Left ventricle myocardium inferior (tissue), 1 donor: ENCODE measurements at regions not wholly inside any gene's neighbourhood (a gene's known extent, or its start where the extent isn't known, plus 50 kb on each side); places are given as distances from the start of the nearest gene placed in this dataset.

Experiments
- DNase-seq: peaks from one replicate; pipeline ENCODE4 v3.0.0-alpha.2; 2020
- H3K27ac ChIP-seq: fragments of 200-600 bp; replicated peaks from 2 replicates; pipeline ENCODE4 v1.8.0; 2021
- H3K27me3 ChIP-seq: fragments of 200-600 bp; 2 replicates; pipeline ENCODE4 v1.8.0; 2021; ENCODE audit warnings: low read depth
- H3K36me3 ChIP-seq: fragments of 200-600 bp; 2 replicates; pipeline ENCODE4 v1.8.0; 2021
- H3K4me1 ChIP-seq: fragments of 200-600 bp; 2 replicates; pipeline ENCODE4 v1.8.0; 2021
- H3K4me3 ChIP-seq: fragments of 200-600 bp; 2 replicates; pipeline ENCODE4 v1.8.0; 2021; ENCODE audit warnings: mild to moderate bottlenecking, moderate library complexity
- H3K9me3 ChIP-seq: fragments of 200-600 bp; replicated peaks from 2 replicates; pipeline ENCODE4 v1.8.0; 2021
- intact Hi-C: fragments of 100-400 bp; cut with micrococcal nuclease; formaldehyde crosslinking; loops from one replicate; pipeline ENCODE4 v1.11.0; 2022
- TF ChIP-seq, protein P1 (sequence below): fragments of 200-600 bp; IDR thresholded peaks from 2 replicates; pipeline ENCODE4 v1.8.0; 2021; ENCODE audit warnings: antibody characterized with exemption, mild to moderate bottlenecking, borderline replicate concordance
- donor health status: DM: no; HTN: yes; CAD: no; lungs with severe emphysema.

DNA sequence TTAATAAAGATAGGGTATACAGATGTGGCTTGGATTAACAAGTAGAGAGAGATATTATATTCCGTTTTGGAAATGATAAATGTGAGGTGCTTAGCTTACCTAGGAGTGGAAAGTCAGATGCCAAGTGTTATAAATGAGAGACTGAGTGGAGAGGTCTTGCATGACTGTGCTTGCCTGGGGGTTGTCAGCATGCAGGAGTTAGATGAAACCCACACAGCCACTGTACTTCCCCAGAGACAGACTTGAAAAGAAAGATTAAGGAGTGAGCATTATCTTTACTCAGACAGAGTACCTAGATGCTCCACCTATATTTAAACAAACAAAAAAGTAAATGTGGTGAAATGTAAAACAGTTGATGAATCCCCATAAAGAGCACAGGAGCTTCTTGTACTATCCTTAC is 482.7 kb downstream of the RIT2 start:
- DNase-seq = no peak
- H3K4me1 ChIP-seq = no peaks in the 10 kb centered on the region
- no peaks in the 10 kb centered on the region for H3K9me3 ChIP-seq
- H3K27ac ChIP-seq = no peak overlapping the region
- TF ChIP-seq, protein P1, sequence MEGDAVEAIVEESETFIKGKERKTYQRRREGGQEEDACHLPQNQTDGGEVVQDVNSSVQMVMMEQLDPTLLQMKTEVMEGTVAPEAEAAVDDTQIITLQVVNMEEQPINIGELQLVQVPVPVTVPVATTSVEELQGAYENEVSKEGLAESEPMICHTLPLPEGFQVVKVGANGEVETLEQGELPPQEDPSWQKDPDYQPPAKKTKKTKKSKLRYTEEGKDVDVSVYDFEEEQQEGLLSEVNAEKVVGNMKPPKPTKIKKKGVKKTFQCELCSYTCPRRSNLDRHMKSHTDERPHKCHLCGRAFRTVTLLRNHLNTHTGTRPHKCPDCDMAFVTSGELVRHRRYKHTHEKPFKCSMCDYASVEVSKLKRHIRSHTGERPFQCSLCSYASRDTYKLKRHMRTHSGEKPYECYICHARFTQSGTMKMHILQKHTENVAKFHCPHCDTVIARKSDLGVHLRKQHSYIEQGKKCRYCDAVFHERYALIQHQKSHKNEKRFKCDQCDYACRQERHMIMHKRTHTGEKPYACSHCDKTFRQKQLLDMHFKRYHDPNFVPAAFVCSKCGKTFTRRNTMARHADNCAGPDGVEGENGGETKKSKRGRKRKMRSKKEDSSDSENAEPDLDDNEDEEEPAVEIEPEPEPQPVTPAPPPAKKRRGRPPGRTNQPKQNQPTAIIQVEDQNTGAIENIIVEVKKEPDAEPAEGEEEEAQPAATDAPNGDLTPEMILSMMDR = no peak
- intact Hi-C loops = no loop called here
- no peaks in the 10 kb centered on the region for H3K27me3 ChIP-seq
- no peak overlapping the region for H3K4me3 ChIP-seq
- H3K36me3 ChIP-seq = no peaks in the 10 kb centered on the region

DNA sequence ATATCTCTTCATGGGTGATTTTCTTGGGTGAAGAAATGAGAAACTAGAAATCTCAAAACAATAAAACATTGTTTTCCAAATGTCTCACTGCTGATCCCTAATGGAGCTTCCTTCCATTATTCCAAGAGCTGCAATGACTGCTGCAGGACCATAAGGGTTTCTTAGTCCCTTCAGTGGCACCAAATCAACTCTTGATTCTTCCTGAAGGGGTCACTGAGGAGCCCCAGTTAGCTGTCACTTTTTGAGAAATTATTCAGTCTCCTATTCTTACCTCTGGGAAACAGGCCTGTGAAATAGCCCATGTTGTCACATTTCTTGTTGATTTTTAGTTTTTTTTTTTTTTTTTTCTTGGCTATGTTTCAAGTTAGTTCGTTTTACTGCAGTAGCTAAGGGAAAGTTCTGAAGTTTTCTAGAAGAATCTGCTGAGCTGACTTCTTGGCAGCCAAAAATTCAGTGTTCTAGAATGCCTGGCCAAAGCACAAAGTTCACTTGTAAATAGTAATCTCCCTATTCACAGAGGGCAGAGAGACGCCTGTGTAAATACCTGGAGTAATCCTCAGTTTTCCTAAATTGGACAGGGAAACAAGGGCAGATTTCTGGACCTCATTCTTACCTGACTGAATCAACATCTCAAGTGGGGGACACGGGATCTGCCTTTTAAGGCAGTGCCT is 480.0 kb downstream of the RIT2 start:
- H3K4me3 ChIP-seq = no peak overlapping the region
- H3K36me3 ChIP-seq = no peaks in the 10 kb centered on the region
- DNase-seq = no peak
- no peak overlapping the region for H3K27ac ChIP-seq
- no peaks in the 10 kb centered on the region for H3K4me1 ChIP-seq
- no peaks in the 10 kb centered on the region for H3K9me3 ChIP-seq
- intact Hi-C loops = no loop called here
- TF ChIP-seq, protein P1 = no peak
- H3K27me3 ChIP-seq = no peaks in the 10 kb centered on the region

DNA sequence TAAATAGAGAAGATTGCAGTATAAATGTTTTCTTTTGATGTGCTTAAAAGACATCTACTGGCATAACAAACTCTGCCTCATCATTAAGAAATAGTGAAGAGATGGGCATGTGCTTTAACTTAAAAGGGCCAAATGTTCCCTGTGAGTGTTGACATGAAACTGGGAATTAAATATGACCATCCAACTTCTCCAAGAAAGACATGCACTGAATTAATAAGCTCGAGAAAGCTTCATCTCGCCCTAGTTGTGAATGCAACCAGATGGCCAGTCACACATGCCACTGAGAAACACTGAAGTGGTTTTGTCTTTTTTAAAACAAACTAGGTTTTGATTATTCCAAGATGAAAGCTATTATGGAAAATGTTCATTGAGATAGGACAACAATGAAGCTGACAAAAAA is 479.2 kb downstream of the RIT2 start:
- Histone ChIP-seq H3K4me1 (no peaks in the 10 kb centered on the region), H3K9me3 (no peaks in the 10 kb centered on the region), H3K36me3 (no peaks in the 10 kb centered on the region), H3K4me3 (no peak overlapping the region), H3K27ac (no peak overlapping the region), H3K27me3 (no peaks in the 10 kb centered on the region)
- DNase-seq = no peak
- intact Hi-C loops = no loop called here
- TF ChIP-seq, protein P1 = no peak

DNA sequence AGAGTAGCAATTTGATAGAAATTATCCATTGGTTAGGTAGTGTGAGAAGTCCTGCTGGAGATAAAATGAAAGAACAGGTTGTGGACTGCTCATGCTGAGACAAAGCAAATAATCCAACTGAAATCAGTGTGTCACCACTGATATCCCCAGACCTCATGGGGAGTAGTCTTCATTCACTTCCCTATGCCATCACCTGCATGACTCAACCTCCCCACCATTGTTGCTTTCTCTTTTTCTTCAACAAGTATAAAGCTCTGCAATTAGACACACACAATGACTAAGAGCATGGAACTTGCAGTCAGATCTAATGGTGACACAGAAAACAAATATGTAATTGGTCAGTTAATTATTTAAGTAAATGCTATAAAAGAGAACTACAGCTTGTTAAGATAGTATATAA is 475.3 kb downstream of the RIT2 start:
- Histone ChIP-seq H3K4me1 (no peaks in the 10 kb centered on the region), H3K36me3 (no peaks in the 10 kb centered on the region), H3K27ac (no peak overlapping the region), H3K27me3 (no peaks in the 10 kb centered on the region), H3K4me3 (no peak overlapping the region), H3K9me3 (no peaks in the 10 kb centered on the region)
- TF ChIP-seq, protein P1 = no peak
- intact Hi-C loops = no loop called here
- DNase-seq = no peak

DNA sequence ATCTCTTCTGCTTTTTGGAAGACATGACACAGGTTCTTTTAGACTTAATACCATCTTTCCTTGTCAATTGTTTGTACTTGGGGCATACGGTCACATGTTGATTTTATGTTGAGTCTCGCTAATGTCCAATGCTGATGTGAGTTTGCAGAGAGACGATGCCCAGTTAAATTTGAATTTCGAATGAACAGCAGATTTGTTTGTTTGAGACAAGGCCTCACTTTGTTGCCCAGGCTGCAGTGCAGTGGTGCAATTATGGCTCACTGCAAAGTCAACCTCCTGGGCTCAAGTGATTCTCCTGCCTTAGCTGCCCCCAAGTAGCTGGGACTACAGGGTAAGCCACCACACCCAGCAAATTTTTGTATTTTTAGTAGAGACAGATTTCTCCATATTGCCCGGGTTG is 473.5 kb downstream of the RIT2 start:
- intact Hi-C loops = no loop called here
- H3K27me3 ChIP-seq = no peaks in the 10 kb centered on the region
- no peaks in the 10 kb centered on the region for H3K9me3 ChIP-seq
- no peak overlapping the region for H3K27ac ChIP-seq
- no peak for DNase-seq
- TF ChIP-seq, protein P1 = no peak
- peaks cover 3% of the 10 kb centered on the region for H3K4me1 ChIP-seq
- no peaks in the 10 kb centered on the region for H3K36me3 ChIP-seq
- H3K4me3 ChIP-seq = no peak overlapping the region
